ENCODE measurements at regions not wholly inside any gene's neighbourhood (a gene's known extent, or its start where the extent isn't known, plus 50 kb on each side); places are given as distances from the start of the nearest gene placed in this dataset.

- TF ChIP-seq, protein P1, sequence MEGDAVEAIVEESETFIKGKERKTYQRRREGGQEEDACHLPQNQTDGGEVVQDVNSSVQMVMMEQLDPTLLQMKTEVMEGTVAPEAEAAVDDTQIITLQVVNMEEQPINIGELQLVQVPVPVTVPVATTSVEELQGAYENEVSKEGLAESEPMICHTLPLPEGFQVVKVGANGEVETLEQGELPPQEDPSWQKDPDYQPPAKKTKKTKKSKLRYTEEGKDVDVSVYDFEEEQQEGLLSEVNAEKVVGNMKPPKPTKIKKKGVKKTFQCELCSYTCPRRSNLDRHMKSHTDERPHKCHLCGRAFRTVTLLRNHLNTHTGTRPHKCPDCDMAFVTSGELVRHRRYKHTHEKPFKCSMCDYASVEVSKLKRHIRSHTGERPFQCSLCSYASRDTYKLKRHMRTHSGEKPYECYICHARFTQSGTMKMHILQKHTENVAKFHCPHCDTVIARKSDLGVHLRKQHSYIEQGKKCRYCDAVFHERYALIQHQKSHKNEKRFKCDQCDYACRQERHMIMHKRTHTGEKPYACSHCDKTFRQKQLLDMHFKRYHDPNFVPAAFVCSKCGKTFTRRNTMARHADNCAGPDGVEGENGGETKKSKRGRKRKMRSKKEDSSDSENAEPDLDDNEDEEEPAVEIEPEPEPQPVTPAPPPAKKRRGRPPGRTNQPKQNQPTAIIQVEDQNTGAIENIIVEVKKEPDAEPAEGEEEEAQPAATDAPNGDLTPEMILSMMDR (IDR thresholded peaks at IDR 0.05; ENCODE audit: low read depth, low read length, poor library complexity, severe bottlenecking), result no peak
- no peak for TF ChIP-seq EZH2phosphoT487 (IDR thresholded peaks at IDR 0.05; ENCODE audit: borderline replicate concordance, low read length)
Observed at GRCh38 chr4:189341881-189342280, 598.8 kb upstream of the FRG1 start.

All from DOHH2 (cell line).